ENCODE measurements at regions not wholly inside any gene's neighbourhood (a gene's known extent, or its start where the extent isn't known, plus 50 kb on each side); places are given as distances from the start of the nearest gene placed in this dataset.

DNA sequence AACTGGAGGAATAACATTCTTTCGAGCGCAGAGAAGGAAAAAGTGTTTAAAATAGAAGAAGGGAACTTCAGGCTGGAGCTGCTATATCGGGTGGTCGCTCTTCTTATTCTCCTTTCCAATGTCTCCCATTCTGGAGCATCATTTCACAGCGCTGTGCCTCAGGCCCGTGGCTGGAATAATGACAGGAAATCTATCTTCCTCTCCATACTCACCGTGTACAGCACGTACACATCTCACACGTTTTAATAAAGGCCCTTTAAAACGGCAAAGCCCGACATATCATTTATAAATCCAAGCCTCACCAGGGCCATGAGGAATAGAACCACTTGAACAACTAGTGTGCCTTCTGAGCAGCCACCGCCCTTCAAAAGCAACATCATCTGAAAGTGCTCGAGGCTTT, 264.4 kb downstream of the TEX29 start:
- no peaks in the 10 kb centered on the region for H3K36me3 ChIP-seq
- intact Hi-C loops (cut with DNase I) = no loop called here
- H3K27me3 ChIP-seq = no peaks in the 10 kb centered on the region
- no peaks in the 10 kb centered on the region for H3K4me1 ChIP-seq
- TF ChIP-seq, protein P1, sequence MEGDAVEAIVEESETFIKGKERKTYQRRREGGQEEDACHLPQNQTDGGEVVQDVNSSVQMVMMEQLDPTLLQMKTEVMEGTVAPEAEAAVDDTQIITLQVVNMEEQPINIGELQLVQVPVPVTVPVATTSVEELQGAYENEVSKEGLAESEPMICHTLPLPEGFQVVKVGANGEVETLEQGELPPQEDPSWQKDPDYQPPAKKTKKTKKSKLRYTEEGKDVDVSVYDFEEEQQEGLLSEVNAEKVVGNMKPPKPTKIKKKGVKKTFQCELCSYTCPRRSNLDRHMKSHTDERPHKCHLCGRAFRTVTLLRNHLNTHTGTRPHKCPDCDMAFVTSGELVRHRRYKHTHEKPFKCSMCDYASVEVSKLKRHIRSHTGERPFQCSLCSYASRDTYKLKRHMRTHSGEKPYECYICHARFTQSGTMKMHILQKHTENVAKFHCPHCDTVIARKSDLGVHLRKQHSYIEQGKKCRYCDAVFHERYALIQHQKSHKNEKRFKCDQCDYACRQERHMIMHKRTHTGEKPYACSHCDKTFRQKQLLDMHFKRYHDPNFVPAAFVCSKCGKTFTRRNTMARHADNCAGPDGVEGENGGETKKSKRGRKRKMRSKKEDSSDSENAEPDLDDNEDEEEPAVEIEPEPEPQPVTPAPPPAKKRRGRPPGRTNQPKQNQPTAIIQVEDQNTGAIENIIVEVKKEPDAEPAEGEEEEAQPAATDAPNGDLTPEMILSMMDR (IDR thresholded peaks at IDR 0.05) = no peak
- no peak for TF ChIP-seq POLR2A (IDR thresholded peaks at IDR 0.05)
- WGBS, 2 donors = 75 to 80% methylated on average over 13 of the region's 13 CpGs
- no peaks in the 10 kb centered on the region for H3K9me3 ChIP-seq
- no peak for DNase-seq
- H3K27ac ChIP-seq = no peak overlapping the region
- H3K4me3 ChIP-seq (replicated peaks in 1 of 3) = no peak overlapping the region

DNA sequence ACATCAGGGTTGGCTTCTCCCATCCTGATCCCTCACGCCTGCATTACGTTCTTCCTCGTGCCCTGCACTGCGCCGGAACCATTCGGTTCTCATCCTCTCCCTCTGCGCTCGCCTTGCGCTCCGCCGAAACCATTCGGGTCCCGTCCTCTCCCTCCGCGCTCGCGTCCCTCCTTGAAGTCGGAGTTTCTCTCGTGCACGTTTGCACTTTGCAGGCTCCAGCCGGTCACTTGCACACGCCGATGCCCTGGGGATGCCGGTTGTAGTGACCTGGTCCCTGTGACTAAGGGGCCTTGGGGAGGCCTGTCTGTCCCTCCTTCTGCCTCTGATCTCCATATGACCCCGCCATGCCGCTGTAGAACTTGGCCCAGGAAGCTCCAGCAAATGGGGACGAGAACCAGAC, 265.8 kb downstream of the TEX29 start:
- H3K4me1 ChIP-seq = no peaks in the 10 kb centered on the region
- no peak overlapping the region for H3K27ac ChIP-seq
- no peak for DNase-seq
- no peaks in the 10 kb centered on the region for H3K27me3 ChIP-seq
- H3K4me3 ChIP-seq (replicated peaks in 1 of 3) = no peak overlapping the region
- TF ChIP-seq, protein P1 (IDR thresholded peaks at IDR 0.05) = no peak
- TF ChIP-seq POLR2A (IDR thresholded peaks at IDR 0.05) = no peak
- WGBS, 2 donors = 87 to 95% methylated on average over 27 of the region's 27 CpGs
- intact Hi-C loops (cut with DNase I) = no loop called here
- no peaks in the 10 kb centered on the region for H3K9me3 ChIP-seq
- no peaks in the 10 kb centered on the region for H3K36me3 ChIP-seq

DNA sequence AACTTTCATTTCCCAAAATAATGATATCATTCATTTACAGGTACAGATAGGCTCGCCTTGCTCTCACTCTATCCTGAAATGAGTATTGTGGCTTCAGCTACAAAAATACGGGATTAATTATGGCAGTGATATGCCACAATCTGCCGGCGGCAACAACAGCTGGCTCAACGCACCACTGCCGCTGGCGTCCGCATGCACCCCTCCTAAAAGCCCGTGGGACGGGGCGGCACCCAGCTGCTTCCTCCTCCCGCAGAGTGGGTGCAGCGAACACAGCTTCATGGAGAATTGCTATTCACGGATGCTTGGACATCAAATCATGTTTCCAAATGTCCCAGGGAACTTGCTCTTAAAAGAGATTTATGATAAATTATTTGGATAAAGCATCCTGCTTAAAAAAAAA, 266.8 kb downstream of the TEX29 start:
- Histone ChIP-seq H3K27ac (no peak overlapping the region), H3K4me1 (no peaks in the 10 kb centered on the region), H3K27me3 (no peaks in the 10 kb centered on the region), H3K9me3 (no peaks in the 10 kb centered on the region), H3K36me3 (no peaks in the 10 kb centered on the region), H3K4me3 (replicated peaks in 1 of 3) (no peak overlapping the region)
- 89% methylated on average over 12 to 14 of the region's 14 CpGs for WGBS, 2 donors
- TF ChIP-seq, protein P1 (IDR thresholded peaks at IDR 0.05) = no peak
- TF ChIP-seq POLR2A (IDR thresholded peaks at IDR 0.05) = no peak
- DNase-seq = no peak
- intact Hi-C loops (cut with DNase I) = no loop called here

DNA sequence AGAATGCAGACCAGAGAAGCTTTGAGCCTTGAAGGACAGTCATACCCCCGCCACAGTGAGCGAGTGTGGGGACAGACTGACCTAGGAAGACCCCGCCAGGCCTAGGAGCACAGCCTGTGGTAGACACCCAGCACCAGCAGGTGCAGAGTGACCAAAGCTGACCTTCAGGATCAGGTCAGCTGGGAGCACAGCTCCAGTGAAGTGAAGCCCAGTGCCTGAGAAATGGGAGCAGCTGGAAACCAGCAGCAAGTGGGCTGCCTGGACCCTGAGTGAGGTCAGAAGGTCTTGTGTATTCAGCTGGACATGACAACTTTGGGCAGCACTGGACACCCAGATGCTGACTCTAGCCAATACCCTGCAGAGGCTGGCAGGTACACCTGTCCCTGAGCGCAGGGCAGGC, 268.9 kb downstream of the TEX29 start:
- intact Hi-C loops (cut with DNase I) = no loop called here
- H3K4me1 ChIP-seq = no peaks in the 10 kb centered on the region
- no peak overlapping the region for H3K4me3 ChIP-seq (replicated peaks in 1 of 3)
- no peaks in the 10 kb centered on the region for H3K27me3 ChIP-seq
- no peak for DNase-seq
- no peaks in the 10 kb centered on the region for H3K9me3 ChIP-seq
- 70 to 89% methylated on average over 4 of the region's 4 CpGs for WGBS, 2 donors
- TF ChIP-seq, protein P1 (IDR thresholded peaks at IDR 0.05) = no peak
- no peak for TF ChIP-seq POLR2A (IDR thresholded peaks at IDR 0.05)
- H3K36me3 ChIP-seq = no peaks in the 10 kb centered on the region
- no peak overlapping the region for H3K27ac ChIP-seq

DNA sequence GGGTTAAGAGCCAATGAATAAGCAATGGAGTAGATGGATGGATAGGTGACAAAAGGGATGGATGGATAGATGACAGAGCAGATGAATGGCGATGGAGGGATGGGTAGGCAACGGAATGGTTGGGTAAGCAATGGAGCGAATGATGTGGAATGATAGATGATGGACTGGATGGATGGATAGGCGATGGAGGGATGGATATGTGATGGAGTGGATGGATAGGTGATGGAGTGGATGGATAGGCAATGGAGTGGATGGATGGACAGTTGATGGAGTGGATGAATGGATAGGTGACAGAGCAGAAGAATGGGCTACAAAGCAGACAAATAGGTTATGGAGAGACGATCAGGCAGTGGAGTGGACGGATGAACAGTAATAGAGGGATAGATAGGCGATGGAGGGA, 269.6 kb downstream of the TEX29 start:
- no peak for TF ChIP-seq POLR2A (IDR thresholded peaks at IDR 0.05)
- TF ChIP-seq, protein P1 (IDR thresholded peaks at IDR 0.05) = no peak
- Histone ChIP-seq H3K27ac (no peak overlapping the region), H3K9me3 (no peaks in the 10 kb centered on the region), H3K4me1 (no peaks in the 10 kb centered on the region), H3K27me3 (no peaks in the 10 kb centered on the region), H3K4me3 (replicated peaks in 1 of 3) (no peak overlapping the region), H3K36me3 (no peaks in the 10 kb centered on the region)
- 91 to 94% methylated on average over 7 of the region's 7 CpGs for WGBS, 2 donors
- intact Hi-C loops (cut with DNase I) = no loop called here
- DNase-seq = no peak
